Astrocyte (in vitro differentiated cells and primary cell): ENCODE measurements at regions not wholly inside any gene's neighbourhood (a gene's known extent, or its start where the extent isn't known, plus 50 kb on each side); places are given as distances from the start of the nearest gene placed in this dataset.

Experiments
- CTCF ChIP-seq: IDR thresholded peaks from 2 replicates; pipeline ENCODE4 v1.5.1; 2011; ENCODE audit warnings: low read depth, mild to moderate bottlenecking, inconsistent platforms, low read length, moderate library complexity; ENCODE audit not compliant: insufficient read depth
- EZH2 ChIP-seq: IDR thresholded peaks from 2 replicates; pipeline ENCODE4 v1.6.1; 2012; ENCODE audit warnings: mild to moderate bottlenecking, low read length, inconsistent platforms; ENCODE audit not compliant: insufficient read depth

GRCh38 chr9:119451426-119451825, 82.2 kb upstream of the BRINP1 start:
- no peak for TF ChIP-seq EZH2
- no peak for TF ChIP-seq CTCF
